Endothelial cell (in vitro differentiated cells): ENCODE measurements at regions not wholly inside any gene's neighbourhood (a gene's known extent, or its start where the extent isn't known, plus 50 kb on each side); places are given as distances from the start of the nearest gene placed in this dataset.

ENCODE experiments used
- DNase-seq: peaks from one replicate; pipeline ENCODE4 v3.0.0; 2021; ENCODE audit warnings: low spot score
- H3K27ac Mint-ChIP-seq: one replicate; pipeline ENCODE4 v1.8.0; 2021; ENCODE audit warnings: mixed read lengths, inconsistent platforms; ENCODE audit not compliant: unreplicated experiment
- H3K27me3 Mint-ChIP-seq: one replicate; pipeline ENCODE4 v1.8.0; 2021; ENCODE audit warnings: mild to moderate bottlenecking, moderate library complexity, mixed read lengths, inconsistent platforms; ENCODE audit not compliant: unreplicated experiment
- H3K36me3 Mint-ChIP-seq: one replicate; pipeline ENCODE4 v1.8.0; 2021; ENCODE audit warnings: mild to moderate bottlenecking, low read depth, mixed read lengths, inconsistent platforms; ENCODE audit not compliant: unreplicated experiment
- H3K4me1 Mint-ChIP-seq: one replicate; pipeline ENCODE4 v1.8.0; 2021; ENCODE audit warnings: mild to moderate bottlenecking, mixed read lengths, inconsistent platforms; ENCODE audit not compliant: unreplicated experiment
- H3K4me3 Mint-ChIP-seq: one replicate; pipeline ENCODE4 v1.8.0; 2021; ENCODE audit warnings: mild to moderate bottlenecking, mixed read lengths, inconsistent platforms; ENCODE audit not compliant: unreplicated experiment
- H3K9me3 Mint-ChIP-seq: one replicate; pipeline ENCODE4 v1.8.0; 2021; ENCODE audit warnings: mixed read lengths, inconsistent platforms; ENCODE audit not compliant: unreplicated experiment
- CTCF ChIP-seq: fragments of 200-600 bp; sonication (generic); IDR thresholded peaks from one replicate; pipeline ENCODE4 v1.5.0; 2021; ENCODE audit warnings: antibody characterized with exemption; ENCODE audit not compliant: unreplicated experiment

DNA sequence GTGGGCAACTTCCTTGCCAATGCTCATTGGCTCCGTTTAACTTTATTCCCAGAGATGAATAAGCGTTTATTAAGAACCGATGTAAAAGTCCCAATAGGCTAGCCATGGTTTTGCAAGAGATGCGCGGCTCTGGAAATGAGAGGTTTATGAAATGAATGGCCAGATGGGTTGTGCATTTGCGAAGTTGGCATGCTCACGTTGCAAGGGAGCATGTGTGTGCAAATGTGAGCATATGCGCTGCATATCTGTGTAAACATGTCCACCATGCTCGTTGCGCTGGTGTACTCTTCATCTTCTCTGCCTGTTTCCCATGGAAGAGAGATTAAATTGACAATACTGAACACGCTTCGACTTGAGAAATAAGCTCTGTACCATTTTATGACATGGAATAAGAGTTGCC lies 848.6 kb upstream of the RBFOX1 start:
- TF ChIP-seq CTCF = no peak
- Mint-ChIP-seq H3K4me1 (no peaks in the 10 kb centered on the region), H3K36me3 (no peaks in the 10 kb centered on the region), H3K9me3 (no peaks in the 10 kb centered on the region), H3K27ac (no peak overlapping the region), H3K27me3 (peaks cover 2% of the 10 kb centered on the region), H3K4me3 (no peak overlapping the region)
- no peak for DNase-seq

DNA sequence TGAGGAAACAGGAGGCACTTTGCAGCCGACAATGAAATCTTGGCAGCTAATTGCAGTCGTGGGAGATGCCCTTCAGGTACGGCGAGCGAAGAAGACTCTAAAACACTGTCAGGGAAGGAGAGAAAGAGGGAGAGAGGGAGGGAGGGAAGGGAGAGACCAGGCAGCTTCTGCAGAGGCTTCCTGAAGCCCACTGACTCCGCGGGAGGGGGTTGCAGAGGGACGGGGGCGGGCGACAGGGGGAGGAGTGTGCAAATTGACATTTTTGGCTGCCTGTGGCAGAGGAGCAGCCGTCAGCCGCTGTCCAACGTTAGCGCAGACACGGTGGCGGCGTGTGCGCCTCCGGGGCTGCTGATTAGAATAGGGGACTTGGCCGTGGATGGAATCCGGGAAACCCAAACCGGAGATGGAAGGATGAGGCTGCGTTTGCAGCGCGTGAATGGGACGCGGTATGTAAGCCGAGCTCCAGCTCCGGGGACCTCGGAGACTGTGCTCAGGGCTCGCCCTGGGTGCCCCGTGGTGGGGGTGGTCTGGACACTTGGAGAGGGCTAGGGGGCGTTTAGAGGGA lies 849.1 kb upstream of the RBFOX1 start:
- Mint-ChIP-seq H3K36me3 (no peaks in the 10 kb centered on the region), H3K27ac (no peak overlapping the region), H3K27me3 (peaks cover 2% of the 10 kb centered on the region), H3K4me3 (no peak overlapping the region), H3K4me1 (no peaks in the 10 kb centered on the region), H3K9me3 (no peaks in the 10 kb centered on the region)
- TF ChIP-seq CTCF = no peak
- peak; percentile 8 for DNase-seq

DNA sequence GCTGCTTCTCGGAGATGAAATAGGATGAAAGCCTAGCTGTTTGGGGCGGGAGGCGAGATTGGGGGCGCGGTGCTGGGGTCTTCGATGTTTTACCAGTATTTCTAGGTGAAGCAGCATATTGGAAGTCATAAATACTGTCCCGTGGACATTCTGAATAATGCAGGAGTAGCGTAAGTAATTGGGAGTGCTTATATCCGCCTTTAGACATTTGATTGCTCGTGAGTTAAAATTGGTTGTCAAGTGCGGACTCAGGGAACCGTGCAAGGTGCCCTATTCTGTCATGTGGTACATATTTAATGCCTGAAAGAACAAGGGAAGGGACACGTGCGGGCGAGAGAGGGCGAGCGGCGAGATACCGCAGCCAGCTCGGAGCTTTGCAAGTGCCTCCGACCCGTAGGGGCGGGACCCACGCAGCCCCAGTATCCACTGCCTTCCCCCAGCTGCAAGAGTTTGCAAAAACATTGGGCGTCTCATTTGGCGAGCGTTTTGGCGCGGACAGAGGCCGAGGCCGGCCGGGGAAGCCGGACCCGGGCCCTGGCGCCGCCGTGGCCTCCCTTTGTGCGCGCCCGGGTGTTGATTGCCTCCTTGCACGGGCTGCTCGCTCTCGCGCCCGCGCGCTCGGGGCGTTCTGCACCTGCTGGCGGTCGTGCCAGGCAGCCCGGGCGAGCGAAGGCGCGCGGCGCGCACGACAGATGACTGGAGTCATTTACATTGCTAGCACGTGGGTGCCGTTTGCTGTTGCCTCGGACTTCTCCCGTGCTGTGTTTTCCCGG lies 849.8 kb upstream of the RBFOX1 start:
- Mint-ChIP-seq H3K36me3 (no peaks in the 10 kb centered on the region), H3K27me3 (peaks cover 2% of the 10 kb centered on the region), H3K27ac (no peak overlapping the region), H3K4me3 (no peak overlapping the region), H3K4me1 (no peaks in the 10 kb centered on the region), H3K9me3 (no peaks in the 10 kb centered on the region)
- no peak for DNase-seq
- no peak for TF ChIP-seq CTCF

GRCh38 chr16:6481894-6482293 lies 850.8 kb upstream of the RBFOX1 start:
- H3K27ac Mint-ChIP-seq = no peak overlapping the region
- no peak for TF ChIP-seq CTCF
- DNase-seq = no peak
- no peaks in the 10 kb centered on the region for H3K4me1 Mint-ChIP-seq
- H3K4me3 Mint-ChIP-seq = no peak overlapping the region
- H3K36me3 Mint-ChIP-seq = no peaks in the 10 kb centered on the region
- H3K9me3 Mint-ChIP-seq = no peaks in the 10 kb centered on the region
- H3K27me3 Mint-ChIP-seq = peaks cover 3% of the 10 kb centered on the region

GRCh38 chr16:6453742-6454141 lies 878.9 kb upstream of the RBFOX1 start:
- Mint-ChIP-seq H3K9me3 (no peaks in the 10 kb centered on the region), H3K4me3 (no peak overlapping the region), H3K36me3 (no peaks in the 10 kb centered on the region), H3K27me3 (no peaks in the 10 kb centered on the region), H3K27ac (no peak overlapping the region), H3K4me1 (no peaks in the 10 kb centered on the region)
- no peak for DNase-seq
- TF ChIP-seq CTCF = no peak
